ENCODE measurements at regions not wholly inside any gene's neighbourhood (a gene's known extent, or its start where the extent isn't known, plus 50 kb on each side); places are given as distances from the start of the nearest gene placed in this dataset.

- no TSS peak for BruUV-seq (replicated peaks)
- no peaks in the 10 kb centered on the region; the same call in 1 of the 2 replicates for H4K20me1 ChIP-seq (ENCODE audit: insufficient read depth)
- H3K4me3 ChIP-seq (replicated peaks in 1 of 2; ENCODE audit: low read depth in 1 of 2, low read length in 2 of 2), result no peak overlapping the region
- no peaks in the 10 kb centered on the region for H3K36me3 ChIP-seq (ENCODE audit: control insufficient read depth in 1 of 2, insufficient read depth in 2 of 2, low read length in 2 of 2)
- TF ChIP-seq ATF3 (IDR thresholded peaks at IDR 0.05), result no peak
- TF ChIP-seq SP1 (IDR thresholded peaks at IDR 0.05; ENCODE audit: low read depth), result no peak
- no peak for TF ChIP-seq ZNF274 (IDR thresholded peaks at IDR 0.05; ENCODE audit: low read depth, low read length)
- no peak for TF ChIP-seq EZH2phosphoT487 (IDR thresholded peaks at IDR 0.05; ENCODE audit: borderline replicate concordance)
- no peak for TF ChIP-seq CEBPB (IDR thresholded peaks at IDR 0.05; ENCODE audit: low read depth)
- no peak for TF ChIP-seq ZFX (IDR thresholded peaks at IDR 0.05)
- TF ChIP-seq YY1 (IDR thresholded peaks at IDR 0.05; ENCODE audit: extremely low read depth, insufficient replicate concordance, low read depth, low read length), result no peak
- no peak for TF ChIP-seq ELF1 (IDR thresholded peaks at IDR 0.05; ENCODE audit: borderline replicate concordance, low read depth)
- TF ChIP-seq SRF (IDR thresholded peaks at IDR 0.05; ENCODE audit: low read depth), result no peak
- TF ChIP-seq TCF7L2 (IDR thresholded peaks at IDR 0.05; ENCODE audit: borderline replicate concordance, extremely low read depth, insufficient read depth, insufficient read length), result no peak
- TF ChIP-seq EZH2 (IDR thresholded peaks at IDR 0.05), result no peak
- no peak for TF ChIP-seq CBX3 (IDR thresholded peaks at IDR 0.05; ENCODE audit: low read depth)
- TF ChIP-seq SIN3A (IDR thresholded peaks at IDR 0.05; ENCODE audit: low read depth), result no peak
- H3K9ac ChIP-seq (ENCODE audit: low read length), result no peak overlapping the region
- POLR2A ChIA-PET, result no interaction called here
- intact Hi-C loops (cut with micrococcal nuclease), result loop anchor here (10.0 kb wide), 1 partner anchor 1300 kb away; no protein-coding TSS in a partner anchor
- no peaks in the 10 kb centered on the region for H3K79me2 ChIP-seq (ENCODE audit: insufficient read depth, low read length)
- H3K27me3 ChIP-seq (ENCODE audit: insufficient read depth, low read length), result no peaks in the 10 kb centered on the region
- RAD21 ChIA-PET (ENCODE audit: low non-redundant PET in 1 of 2, low total read pairs in 2 of 2, uncharacterized antibody in 2 of 2, unreplicated experiment in 2 of 2), result no interaction called here
- H3K9me2 ChIP-seq (ENCODE audit: insufficient read depth), result no peaks in the 10 kb centered on the region
- no peak overlapping the region for H2AFZ ChIP-seq (ENCODE audit: low read depth, low read length, poor library complexity, severe bottlenecking)
- peak overlapping the region; percentile 24 for H3K4me2 ChIP-seq (ENCODE audit: low read length)
- H3K27ac ChIP-seq (ENCODE audit: low read depth, low read length), result no peak overlapping the region
- DNase-seq (ENCODE audit: low read depth, low spot score) (no peak), ATAC-seq (no peak)
- H3K4me1 ChIP-seq (ENCODE audit: control insufficient read depth in 1 of 2, insufficient read depth in 2 of 2, low read length in 2 of 2), result peaks cover 0 to 12% of the 10 kb centered on the region in 2 experiments; a peak in 2 of 4 replicates
- CTCF ChIA-PET, result no interaction called here
- H3K9me3 ChIP-seq (ENCODE audit: control insufficient read depth in 1 of 2, insufficient read depth in 1 of 2, low read depth in 1 of 2, low read length in 2 of 2), result no peaks in the 10 kb centered on the region; a peak in 1 of 4 replicates
Measured at GRCh38 chr13:85974608-85975366, 175.6 kb upstream of the SLITRK6 start.

Measured in HCT116 (cell line).